ENCODE measurements at regions not wholly inside any gene's neighbourhood (a gene's known extent, or its start where the extent isn't known, plus 50 kb on each side); places are given as distances from the start of the nearest gene placed in this dataset.
"Not testable (repeated sequence)": the region's sequence is repeated elsewhere in the genome, so short reads cannot be mapped to it uniquely, and the experiment has no call there.

DNA sequence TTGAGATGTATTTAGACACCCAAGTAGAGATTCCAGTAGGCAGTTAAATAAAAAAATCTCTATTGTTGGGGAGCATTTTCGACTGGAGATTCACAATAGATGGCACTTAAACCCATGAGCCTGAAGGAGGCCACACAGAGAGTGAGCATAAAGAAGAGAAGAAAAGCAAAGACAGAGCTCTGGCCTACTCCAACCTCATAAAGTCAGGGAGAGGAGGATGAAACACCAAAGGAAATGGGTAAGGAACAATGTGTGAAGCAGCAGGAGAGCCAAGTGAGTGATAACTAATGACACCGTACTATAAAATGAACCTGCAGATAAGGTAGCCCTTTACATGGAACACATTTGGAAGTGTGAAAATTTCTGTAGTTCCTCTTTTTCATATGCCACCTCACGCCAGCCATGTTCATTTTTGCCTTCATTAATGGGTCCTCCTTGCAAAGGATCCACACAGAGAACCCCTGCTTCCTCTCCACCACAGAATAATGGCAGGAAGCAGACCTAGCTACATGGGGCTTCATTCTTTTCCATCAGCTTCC lies 150.0 kb upstream of the SYT10 start:
- DNase-seq = no peak

DNA sequence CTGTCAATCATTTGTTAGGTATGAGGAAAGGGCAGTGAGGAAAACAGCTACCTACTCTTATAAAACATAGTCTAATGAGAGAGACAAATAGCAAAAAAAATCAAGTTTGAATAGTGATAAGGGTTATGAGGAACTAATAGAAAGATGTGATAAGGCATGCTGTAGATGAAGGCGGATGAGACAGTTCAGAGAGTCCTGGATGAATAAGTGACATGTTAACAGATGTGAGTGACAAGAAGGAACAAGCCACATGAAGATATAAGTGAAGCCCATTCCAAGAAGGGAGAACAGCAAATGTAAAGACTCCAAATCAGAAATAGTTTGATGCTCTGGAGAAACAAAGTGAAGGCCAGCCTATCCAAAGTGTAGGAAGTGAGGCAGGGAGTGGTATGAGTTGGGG lies 154.1 kb upstream of the SYT10 start:
- no peak for DNase-seq

DNA sequence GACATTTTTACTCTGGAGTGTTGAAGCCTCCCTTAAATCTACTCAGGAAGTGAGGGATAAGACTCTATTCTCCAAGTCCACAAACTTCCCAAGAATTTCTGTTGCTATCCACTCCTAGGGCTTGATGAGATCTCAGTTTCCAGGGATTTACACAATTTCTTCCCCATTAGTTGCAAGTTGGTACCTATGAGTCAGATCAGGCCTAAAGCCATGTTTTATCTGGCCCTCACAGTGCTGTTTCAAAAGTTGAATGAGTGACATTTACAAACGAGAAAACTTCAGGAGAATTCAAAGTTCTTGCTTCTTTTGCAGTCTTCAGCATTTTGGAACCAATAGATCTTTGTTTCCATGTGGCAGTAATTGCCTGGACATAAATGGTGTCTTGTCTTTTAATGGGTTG lies 156.4 kb upstream of the SYT10 start:
- DNase-seq = no peak

DNA sequence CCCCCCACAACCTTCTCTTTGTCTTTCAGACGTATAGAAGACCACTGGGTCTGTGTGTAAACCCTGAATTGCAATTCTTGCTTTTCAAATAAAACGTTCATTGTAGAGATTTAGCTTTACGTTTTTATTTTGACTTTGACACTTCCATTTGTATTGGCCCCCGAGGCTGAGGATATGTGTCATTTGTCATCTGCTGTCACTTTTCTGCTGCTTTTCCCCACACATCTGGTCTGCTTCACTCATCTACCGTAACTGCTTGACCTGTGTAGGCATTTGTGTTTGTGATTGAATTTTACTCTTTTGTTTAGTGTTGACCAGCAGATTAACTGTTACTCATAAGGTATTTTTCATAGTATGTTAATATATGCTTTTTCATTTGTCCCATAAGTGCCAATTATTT lies 157.2 kb upstream of the SYT10 start:
- DNase-seq = no peak

DNA sequence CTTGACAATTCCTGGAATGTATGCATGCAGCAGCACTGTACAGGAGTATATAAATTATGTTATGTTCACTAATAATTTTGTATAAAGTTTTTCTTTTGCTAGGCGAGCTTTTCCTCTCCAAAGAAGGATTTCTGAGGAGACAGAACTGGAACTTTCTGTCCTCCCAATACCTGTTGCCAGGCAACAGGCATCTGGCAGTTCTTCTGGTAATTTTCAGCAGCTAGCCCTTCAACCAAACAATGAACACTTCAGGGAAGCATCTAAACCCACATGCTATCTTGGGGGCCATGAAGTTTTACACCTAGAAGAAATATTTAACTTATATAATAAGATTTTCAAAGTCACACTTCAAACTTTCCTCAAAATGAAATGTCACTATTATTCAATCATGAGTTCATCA lies 162.9 kb upstream of the SYT10 start:
- no peak for DNase-seq

DNA sequence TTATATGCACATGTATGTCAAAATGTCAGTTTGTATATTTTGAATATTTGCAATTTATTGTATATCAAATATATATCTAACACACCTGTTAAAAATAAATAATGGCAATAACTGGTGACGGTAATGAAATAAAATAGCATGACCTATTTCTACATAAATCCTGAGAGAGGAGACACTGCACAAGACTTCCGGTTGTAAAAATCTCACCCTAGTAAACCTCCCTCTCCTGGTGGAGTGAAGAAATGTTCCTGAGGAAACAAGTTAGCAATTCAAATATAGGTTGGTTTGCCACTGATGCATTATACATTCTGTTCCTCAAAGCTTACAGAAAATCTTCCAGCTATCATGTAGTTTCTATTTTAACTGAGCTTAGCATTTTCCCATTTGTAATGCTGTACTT lies 166.1 kb upstream of the SYT10 start:
- peak in 1 of 3 donors; percentile 1 for DNase-seq

DNA sequence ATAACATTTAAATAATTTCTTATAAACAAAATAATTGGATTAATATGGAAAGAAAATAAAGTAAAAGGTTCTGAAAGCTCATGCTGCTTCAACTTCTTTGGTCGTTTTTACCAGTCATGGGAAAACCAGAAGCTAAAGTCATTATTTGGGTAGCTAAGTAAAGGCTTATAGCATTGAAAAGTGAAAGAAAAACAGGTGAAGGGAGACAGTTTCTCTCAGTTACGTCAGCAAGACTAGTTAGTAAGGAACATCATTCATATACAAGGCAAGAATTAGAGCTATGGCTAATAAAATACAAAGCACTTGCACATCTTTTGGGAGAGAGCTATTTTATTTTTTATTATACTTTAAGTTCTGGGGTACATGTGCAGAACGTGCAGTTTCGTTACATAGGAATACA lies 170.3 kb upstream of the SYT10 start:
- DNase-seq = no peak

DNA sequence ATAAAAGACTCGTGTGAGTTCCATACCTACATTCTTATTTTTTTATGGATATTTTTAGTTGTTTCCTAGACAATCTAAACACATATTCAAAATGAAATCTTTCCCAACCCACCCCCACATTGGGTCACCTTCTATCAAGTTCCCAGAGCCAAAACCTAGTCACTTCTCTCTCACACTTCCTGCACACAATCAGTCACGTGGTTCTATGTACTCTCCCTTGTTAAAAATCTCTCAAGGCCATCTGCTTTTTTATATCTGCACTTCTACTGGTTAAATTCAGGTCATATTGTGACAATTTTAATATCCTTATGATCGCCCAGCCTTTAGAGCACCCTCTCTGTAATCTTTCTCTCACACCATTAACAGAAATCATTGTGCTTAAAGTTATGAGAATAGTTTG lies 175.0 kb upstream of the SYT10 start:
- DNase-seq = no peak

DNA sequence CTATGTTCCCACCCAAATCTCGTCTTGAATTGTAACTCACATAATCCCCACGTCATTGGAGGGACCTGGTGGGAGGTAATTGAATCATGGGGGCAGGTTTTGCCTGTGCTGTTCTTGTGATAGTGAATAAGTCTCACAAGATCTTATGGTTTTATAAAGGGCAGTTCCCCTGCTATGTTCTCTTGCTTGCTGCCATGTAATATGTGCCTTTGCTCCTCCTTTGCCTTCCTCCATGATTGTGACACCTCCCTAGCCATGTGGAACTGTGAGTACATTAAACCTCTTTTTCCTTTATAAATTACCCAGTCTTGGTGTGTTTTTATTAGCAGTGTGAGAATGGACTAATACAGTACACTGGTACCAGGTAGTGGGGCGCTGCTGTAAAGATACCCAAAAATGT lies 177.6 kb upstream of the SYT10 start:
- no peak for DNase-seq

DNA sequence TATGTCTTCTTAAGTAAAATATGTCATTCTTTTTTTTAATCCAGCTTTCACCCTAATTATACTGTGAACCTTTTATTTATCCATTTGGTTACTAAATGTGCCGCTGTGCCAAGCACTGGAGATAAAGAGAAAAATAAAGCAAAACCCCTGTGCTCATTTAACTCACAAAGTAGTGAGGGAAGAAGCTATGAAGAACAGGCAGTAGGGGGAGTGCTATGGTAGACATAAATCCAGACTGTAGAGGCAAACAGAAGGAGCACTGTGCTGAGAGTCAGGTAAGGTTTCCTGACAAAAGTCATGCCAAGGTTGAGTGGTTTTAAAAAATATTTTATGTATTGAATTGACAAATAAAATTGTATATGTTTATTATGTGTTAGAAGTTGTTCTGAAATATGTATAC lies 188.5 kb upstream of the SYT10 start:
- DNase-seq = no peak

DNA sequence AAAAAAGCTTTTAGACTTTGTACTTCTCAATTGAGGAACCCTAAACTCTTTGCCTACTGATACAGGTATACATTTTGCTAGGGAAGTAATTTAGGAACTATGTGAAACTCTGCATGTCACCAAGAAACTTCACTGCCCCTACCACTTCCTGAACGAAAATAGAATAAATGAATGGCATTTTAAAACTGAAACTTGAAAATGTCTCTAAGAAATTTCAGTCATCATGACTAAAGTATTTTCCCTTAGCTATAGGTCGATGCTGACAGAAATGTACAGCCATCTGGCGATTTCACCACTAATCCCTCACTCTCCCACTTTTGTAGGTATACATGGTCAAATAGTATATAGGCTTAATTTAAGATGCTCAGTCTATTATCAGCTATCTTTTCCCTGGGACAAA lies 194.9 kb upstream of the SYT10 start:
- no peak for DNase-seq

DNA sequence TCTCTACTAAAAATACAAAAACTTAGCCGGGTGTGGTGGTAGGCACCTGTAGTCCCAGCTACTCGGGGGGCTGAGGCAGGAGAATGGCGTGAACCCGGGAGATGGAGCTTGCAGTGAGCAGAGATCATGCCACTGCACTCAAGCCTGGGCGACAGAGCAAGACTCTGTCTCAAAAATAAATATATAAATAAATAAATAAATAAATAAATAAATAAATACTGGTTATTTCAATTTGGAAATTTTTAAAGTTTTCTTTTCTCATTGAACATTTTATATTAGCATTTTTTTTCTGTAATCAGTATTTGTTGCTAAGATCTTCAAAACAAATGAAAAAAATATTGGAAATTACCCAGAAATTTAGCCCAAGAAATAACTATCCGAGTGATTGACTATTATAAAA lies 197.3 kb upstream of the SYT10 start:
- not testable (repeated sequence) for DNase-seq

DNA sequence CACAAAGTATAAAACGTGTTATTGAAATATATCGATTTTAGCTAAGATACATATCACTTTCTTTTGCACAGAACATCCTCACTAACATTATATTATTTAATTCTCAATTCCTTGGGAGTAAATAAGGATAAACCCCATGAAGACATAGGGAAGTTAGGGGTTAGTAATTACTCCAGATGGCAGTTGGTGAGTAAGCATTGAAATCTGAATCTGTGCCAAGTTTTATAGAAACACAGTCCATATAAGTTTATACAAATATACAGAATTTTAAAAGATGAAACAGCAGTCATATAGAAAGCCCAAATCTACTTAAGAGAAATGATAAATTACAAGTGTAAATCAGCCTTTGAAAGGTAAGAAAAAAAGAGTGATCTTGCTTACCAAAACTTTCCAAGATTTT lies 200.4 kb upstream of the SYT10 start:
- no peak for DNase-seq

DNA sequence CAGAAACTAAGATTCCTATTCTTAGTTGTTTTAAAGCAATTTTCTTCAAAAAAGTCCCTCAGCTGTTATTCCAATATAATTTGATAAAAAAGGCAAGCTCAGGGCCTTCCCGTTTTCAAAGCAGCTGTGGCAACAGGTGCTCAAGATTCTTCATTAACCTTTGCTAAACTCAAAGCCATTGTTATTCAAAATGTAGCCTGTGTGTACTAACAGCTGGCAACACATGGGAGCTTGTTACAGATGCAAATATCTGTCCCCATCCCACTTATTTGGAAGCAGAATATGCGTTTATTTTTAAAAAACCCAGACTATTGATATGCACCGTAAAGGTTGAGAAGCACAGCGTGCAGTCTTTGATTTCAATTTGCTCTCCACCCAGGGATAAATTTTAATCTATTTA lies 210.4 kb upstream of the SYT10 start:
- no peak for DNase-seq

DNA sequence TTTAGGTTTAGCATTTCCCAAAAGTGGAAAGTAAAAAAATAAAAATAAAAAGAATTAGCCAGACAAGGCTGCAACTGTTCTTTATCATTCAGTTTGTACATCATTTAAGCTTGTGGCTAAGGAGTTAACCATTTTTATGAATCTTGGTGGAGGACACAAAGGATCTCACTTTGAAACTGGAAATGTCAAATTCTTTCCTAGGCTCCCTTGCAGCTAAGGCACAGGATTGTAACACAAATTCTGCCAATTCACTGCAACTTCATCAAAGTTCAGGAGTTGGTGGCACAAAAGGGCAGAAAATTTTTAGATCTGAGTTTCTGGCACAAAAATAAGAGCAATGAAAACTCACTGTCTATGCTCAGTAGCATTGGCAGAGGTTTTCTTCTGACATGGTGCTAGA lies 211.2 kb upstream of the SYT10 start:
- no peak for DNase-seq

DNA sequence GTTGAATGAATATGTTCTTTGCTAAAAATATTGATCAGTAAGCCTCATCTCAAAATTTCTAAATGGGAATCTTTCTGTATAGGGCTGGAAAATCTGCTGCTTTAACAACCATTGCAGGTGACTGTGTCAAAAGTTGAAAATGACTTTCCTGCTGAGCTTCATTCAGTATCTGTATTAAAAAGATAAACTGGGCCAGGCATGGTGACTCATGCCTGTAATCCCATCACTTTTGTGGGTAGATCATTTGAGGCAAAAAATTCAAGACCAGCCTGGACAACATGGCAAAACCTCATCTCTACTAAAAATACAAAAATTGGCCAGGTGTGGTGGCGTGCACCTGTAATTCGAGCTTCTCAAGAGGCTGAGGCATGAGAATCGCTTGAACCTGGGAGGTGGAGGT lies 213.7 kb upstream of the SYT10 start:
- no peak for DNase-seq

DNA sequence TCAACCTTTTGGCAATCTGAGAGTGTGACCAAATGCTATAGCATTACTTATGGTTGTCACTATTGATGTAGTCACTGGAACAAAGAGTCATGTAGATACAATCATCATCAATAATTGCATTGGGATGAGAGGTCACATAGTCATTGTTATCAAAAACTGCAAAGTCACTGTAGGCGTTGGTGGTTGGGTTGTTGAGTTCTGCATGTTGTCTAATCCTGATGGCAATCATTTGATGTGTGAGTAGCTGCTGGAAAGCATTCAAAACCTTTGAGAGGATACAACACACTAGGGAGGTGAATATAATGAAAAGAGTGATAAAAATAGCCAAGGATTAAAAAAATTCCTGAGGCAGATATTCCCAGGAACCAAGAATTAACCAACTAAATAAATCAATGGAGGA lies 214.7 kb upstream of the SYT10 start:
- DNase-seq = no peak

DNA sequence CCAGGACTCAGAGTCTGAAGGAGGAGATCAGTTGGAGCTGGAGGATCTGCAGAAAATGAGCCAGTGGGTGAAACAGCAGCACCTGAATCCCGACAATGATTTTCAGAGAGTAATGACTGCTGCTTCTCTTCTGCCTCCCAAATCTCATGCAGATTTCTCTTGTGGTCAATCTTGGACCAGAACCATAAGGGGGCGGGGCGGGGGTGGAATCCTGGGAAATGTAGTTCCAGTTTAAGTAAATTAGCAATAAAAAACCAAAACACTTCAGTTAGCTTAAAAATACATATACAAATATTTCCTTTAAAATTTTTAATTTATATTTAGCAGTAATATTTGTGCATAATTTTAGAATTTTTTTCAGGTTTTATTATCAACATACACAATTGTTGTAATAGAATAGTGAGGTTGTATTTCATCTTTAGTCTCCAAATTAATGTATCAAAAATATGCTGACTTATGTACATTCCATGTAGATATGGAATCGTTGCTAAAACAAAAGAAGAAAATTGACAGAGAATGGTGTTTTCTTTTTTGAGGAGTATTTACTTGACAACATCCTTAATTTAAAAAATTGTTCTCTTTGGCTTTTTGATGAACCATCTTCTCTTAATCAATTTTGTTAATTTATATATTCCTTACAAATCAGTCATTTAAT lies 223.5 kb upstream of the SYT10 start:
- no peak for DNase-seq

DNA sequence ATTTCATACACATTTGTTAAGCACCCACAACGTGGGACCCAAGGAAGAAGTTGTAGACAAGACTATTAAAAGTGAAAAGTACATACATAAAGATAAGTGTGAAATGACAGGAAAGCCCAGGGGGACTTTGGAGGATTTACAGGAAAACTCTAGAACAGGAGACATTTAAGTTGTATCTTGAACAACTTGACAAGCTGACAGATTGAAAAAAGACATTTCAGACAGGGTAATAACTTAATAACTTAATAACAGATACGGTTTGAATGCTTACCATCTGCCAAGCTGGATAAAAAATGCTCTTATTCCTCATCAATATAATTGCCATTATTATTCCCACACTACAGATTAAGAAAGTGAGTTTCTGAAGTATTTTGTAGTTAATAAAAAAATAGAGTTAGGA lies 229.7 kb upstream of the SYT10 start:
- DNase-seq = no peak

DNA sequence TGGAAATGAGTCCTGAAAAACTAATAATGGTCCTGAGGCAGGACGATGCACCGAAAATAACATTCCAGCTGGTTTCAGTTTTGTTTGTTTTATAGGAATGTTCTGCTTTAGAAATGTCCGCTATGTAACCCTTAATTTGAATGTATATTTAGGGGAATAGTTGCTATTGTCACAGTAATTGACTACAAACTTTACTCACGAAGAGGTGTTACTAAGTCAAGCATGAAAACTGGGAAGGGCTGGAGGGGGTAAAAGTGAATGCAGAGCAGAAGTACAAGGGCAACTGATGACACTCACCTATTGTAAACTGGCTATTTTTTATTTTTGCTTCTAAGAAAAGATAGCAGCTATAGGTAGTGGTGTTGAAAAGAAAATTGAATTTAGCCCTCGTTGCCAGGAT lies 230.7 kb upstream of the SYT10 start:
- no peak for DNase-seq

DNA sequence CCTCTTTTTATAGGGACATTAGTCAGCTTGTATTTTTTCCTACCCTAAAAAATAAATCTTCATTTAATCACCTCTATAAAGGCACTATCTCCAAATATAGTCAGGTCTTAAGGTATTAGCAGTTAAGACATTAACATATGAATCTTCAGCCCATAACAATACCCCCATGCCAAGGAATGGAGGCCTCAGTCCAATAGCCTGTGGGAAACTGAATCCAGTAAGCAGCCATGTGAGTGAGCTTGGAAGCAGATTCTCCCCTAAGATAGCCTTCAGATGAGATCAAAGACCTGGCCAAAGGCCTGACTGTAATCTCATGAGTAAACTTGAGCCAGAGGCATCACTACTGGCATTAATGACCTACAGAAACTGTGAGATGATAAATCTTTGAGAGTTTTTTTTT lies 232.1 kb upstream of the SYT10 start:
- no peak for DNase-seq

DNA sequence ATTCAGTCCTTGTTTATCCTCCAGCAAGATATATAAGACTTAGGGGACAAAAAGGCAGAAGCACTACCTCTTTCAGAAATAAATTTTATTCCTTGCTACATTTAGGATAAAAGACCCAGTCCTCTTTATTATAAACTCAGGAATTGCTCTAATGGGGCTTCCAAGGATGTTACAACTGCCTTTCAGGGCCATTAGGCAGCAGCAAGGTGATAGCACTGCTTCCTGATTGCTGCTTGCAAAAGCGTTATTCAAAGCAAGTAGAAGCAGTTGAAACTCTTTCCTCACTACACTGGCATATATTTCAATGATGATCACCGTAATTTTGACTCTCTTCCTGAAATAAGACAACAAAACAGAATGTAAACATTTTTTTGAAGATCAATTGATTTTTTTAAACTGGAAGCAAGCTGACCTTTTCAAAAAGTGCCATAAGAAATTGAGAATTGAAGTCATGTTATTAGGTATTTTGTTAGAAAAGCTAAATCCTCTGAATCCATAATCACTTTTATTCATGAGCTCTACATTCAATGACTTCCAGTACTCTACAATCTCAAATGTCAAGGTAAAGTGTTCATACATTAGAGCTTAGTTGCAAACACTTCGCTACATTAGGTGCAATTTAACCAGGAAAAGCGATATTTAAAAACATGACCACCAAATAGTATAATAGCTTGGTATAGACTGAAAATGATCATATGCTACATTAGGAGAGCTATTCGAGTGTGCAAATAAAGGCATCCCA lies 233.4 kb upstream of the SYT10 start:
- DNase-seq = no peak

DNA sequence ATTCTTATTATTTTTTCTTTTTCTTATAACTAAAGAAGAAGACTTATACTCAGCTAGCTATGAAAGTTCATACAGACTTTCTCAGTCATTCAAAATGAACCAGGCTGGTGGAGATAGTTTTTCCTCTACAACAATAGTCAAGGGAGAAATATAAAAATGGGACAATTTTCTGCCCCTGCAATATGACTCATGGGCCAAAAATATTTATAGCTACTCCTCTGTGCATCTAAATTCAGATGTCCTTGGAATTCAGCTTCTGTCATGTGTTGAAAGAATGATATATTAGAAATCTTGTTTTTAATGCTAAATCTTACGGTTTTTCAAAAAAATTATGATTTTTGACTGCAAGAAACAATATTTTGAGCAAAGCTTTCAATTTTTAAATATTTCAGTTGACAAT lies 237.2 kb upstream of the SYT10 start:
- DNase-seq = no peak

Data from muscle of back (tissue), 3 donors.